Sigmoid colon (tissue), 6 donors: ENCODE measurements at regions not wholly inside any gene's neighbourhood (a gene's known extent, or its start where the extent isn't known, plus 50 kb on each side); places are given as distances from the start of the nearest gene placed in this dataset.
"Not testable (repeated sequence)": the region's sequence is repeated elsewhere in the genome, so short reads cannot be mapped to it uniquely, and the experiment has no call there.

Experiments
- DNase-seq: peaks from one replicate; pipeline ENCODE4 v3.0.0-alpha.2; 2019
- H3K27ac ChIP-seq, 4 donors: fragments of 200-600 bp; sonication (generic); one replicate each; pipeline ENCODE4 v1.5.1; 2016 to 2019; ENCODE audit warnings: mild to moderate bottlenecking in 1 of 4
- H3K27me3 ChIP-seq, 3 donors: fragments of 200-600 bp; sonication (generic); one replicate each; pipeline ENCODE4 v1.5.1; 2019; ENCODE audit warnings: mild to moderate bottlenecking in 1 of 3
- H3K36me3 ChIP-seq, 4 donors: fragments of 200-600 bp; sonication (generic); one replicate each; pipeline ENCODE4 v1.5.1; 2016 to 2019
- H3K4me1 ChIP-seq, 4 donors: fragments of 200-600 bp; sonication (generic); one replicate each; pipeline ENCODE4 v1.5.1; 2017 to 2019
- H3K4me3 ChIP-seq, 4 donors: fragments of 200-600 bp; sonication (generic); one replicate each; pipeline ENCODE4 v1.5.1; 2017 to 2019; ENCODE audit warnings: mild to moderate bottlenecking in 2 of 4, moderate library complexity in 1 of 4
- H3K9me3 ChIP-seq, 4 donors: fragments of 200-600 bp in 3 of 4; sonication (generic) in 3 of 4; one replicate each; pipeline versions ENCODE4 v1.5.1 to v1.6.1; 2013 to 2019
- CTCF ChIP-seq, 4 experiments: fragments of 450-650 bp in 3 of 4; fragments of 200-600 bp in 1 of 4; IDR thresholded peaks; one replicate each; pipeline ENCODE4 v1.5.1; 2016 to 2019; ENCODE audit warnings: antibody characterized with exemption in 4 of 4, mild to moderate bottlenecking in 3 of 4, moderate library complexity in 2 of 4
- EP300 ChIP-seq, 4 donors: sonication (generic); formaldehyde crosslinking; IDR thresholded peaks; one replicate each; pipeline ENCODE4 v1.6.1; 2017; ENCODE audit warnings: antibody characterized with exemption in 4 of 4
- POLR2A ChIP-seq, 2 donors: fragments of 450-650 bp; IDR thresholded peaks; one replicate each; pipeline ENCODE4 v1.6.1; 2016; ENCODE audit warnings: antibody characterized with exemption in 2 of 2, mild to moderate bottlenecking in 2 of 2, moderate library complexity in 2 of 2
- POLR2AphosphoS5 ChIP-seq, 4 donors: sonication (generic); formaldehyde crosslinking; IDR thresholded peaks; one replicate each; pipeline ENCODE4 v1.6.1; 2017; ENCODE audit warnings: antibody characterized with exemption in 4 of 4
- WGBS, 2 donors: extraction: QIAGEN DNeasy Blood & Tissue Kit; methylation state at CpG; one replicate each; pipeline ENCODE4 v1.1.7; 2013; 5-methylcytosine and 5-hydroxymethylcytosine counted together
- intact Hi-C: fragments of 100-400 bp; cut with DNase I; formaldehyde crosslinking; loops from one replicate; pipeline ENCODE4 v1.15.1; 2023
- donor health status: healthy with polysubstance abuse.
- donor health status: healthy.

DNA sequence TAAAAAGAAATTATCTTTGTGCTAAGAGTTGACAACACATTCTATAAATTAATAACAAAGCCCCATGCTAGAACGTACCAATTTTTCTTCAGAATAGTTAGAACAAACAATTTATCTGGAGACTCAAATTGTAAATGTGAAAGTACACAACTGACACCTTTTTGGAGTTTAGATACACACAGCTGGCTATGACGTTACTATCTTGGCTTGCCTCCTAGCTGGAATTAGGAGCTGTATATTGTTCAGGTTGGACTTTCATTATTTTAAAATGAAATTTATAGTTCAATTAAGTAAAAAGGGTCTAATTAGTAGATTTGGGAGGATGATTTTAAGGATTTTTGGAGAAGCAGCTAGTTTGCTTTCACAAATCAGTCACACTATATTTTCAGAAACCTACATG, 393.9 kb upstream of the RIOK2 start:
- Histone ChIP-seq H3K9me3 (no peaks in the 10 kb centered on the region), H3K36me3 (no peaks in the 10 kb centered on the region), H3K4me1 (no peaks in the 10 kb centered on the region), H3K27me3 (no peaks in the 10 kb centered on the region), H3K27ac (no peak overlapping the region), H3K4me3 (no peak overlapping the region)
- WGBS, 2 donors: 14 to 42% methylated on average over 2 of the region's 2 CpGs
- DNase-seq: no peak
- TF ChIP-seq EP300 (IDR thresholded peaks at IDR 0.05) (no peak), POLR2AphosphoS5 (IDR thresholded peaks at IDR 0.05) (no peak), POLR2A (IDR thresholded peaks at IDR 0.05) (no peak), CTCF (IDR thresholded peaks at IDR 0.05) (no peak)
- intact Hi-C loops: no loop called here

DNA sequence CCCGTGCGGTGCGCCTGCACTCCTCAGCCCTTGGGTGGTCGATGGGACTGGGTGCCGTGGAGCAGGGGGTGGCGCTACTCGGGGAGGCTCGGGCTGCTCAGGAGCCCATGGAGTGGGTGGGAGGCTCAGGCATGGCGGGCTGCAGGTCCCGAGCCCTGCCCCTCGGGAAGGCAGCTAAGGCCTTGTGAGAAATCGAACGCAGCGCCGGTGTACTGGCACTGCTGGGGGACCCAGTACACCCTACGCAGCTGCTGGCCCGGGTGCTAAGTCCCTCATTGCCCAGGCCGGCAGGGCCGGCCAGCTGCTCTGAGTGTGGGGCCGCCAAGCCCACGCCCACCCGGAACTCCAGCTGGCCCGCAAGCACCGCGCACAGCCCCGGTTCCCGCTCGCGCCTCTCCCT, 396.9 kb upstream of the RIOK2 start:
- H3K4me3 ChIP-seq, H3K9me3 ChIP-seq, H3K27me3 ChIP-seq, H3K27ac ChIP-seq, intact Hi-C loops, H3K36me3 ChIP-seq, H3K4me1 ChIP-seq, DNase-seq: not testable (repeated sequence)
- WGBS, 2 donors: 96 to 97% methylated on average over 28 to 29 of the region's 29 CpGs

DNA sequence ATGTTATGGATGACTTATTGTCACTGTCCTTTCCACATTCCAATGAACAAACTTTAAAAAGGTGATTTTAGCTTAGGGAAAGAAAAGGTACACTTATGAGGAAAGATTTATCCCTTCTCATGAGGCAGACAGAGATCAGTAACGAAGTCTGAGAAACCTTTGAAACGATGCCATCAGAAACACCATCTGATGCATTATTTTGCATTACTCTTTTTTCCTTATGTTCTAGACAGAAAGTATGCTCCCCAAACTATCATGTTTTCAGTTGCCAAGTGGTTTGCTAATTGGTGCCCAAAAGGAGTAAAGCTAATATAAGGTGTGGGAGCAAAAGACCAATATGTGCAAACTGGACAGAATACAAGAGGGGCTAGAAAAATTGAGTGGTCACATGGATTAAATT, 397.7 kb upstream of the RIOK2 start:
- WGBS, 2 donors: 92 to 96% methylated on average over 2 of the region's 2 CpGs
- no peaks in the 10 kb centered on the region for H3K4me1 ChIP-seq
- H3K27me3 ChIP-seq: no peaks in the 10 kb centered on the region
- H3K4me3 ChIP-seq: no peak overlapping the region
- H3K9me3 ChIP-seq: no peaks in the 10 kb centered on the region
- no peak overlapping the region for H3K27ac ChIP-seq
- TF ChIP-seq POLR2A (IDR thresholded peaks at IDR 0.05) (no peak), CTCF (IDR thresholded peaks at IDR 0.05) (no peak)
- intact Hi-C loops: no loop called here
- H3K36me3 ChIP-seq: no peaks in the 10 kb centered on the region
- no peak for DNase-seq

GRCh38 chr5:97591781-97592180, 408.7 kb upstream of the RIOK2 start:
- WGBS, 2 donors: 54 to 89% methylated on average over 1 of the region's 1 CpG
- TF ChIP-seq EP300 (IDR thresholded peaks at IDR 0.05): no peak
- no peak for TF ChIP-seq CTCF (IDR thresholded peaks at IDR 0.05)
- no peak for TF ChIP-seq POLR2AphosphoS5 (IDR thresholded peaks at IDR 0.05)
- TF ChIP-seq POLR2A (IDR thresholded peaks at IDR 0.05): no peak
- no peak for DNase-seq
- Histone ChIP-seq H3K4me1 (no peaks in the 10 kb centered on the region), H3K36me3 (no peaks in the 10 kb centered on the region), H3K9me3 (peaks cover 0 to 3% (median under 1%) of the 10 kb centered on the region in 4 donors), H3K4me3 (no peak overlapping the region), H3K27ac (no peak overlapping the region), H3K27me3 (no peaks in the 10 kb centered on the region)
- intact Hi-C loops: no loop called here

GRCh38 chr5:97600486-97600885, 417.4 kb upstream of the RIOK2 start:
- TF ChIP-seq EP300 (IDR thresholded peaks at IDR 0.05) (no peak), CTCF (IDR thresholded peaks at IDR 0.05) (no peak), POLR2AphosphoS5 (IDR thresholded peaks at IDR 0.05) (no peak), POLR2A (IDR thresholded peaks at IDR 0.05) (no peak)
- no peaks in the 10 kb centered on the region for H3K36me3 ChIP-seq

More at GRCh38 chr5:97600486-97600885, 417.4 kb upstream of the RIOK2 start:
- peaks cover 0 to 14% (median 5%) of the 10 kb centered on the region in 4 donors for H3K9me3 ChIP-seq
- no peak for DNase-seq
- no peaks in the 10 kb centered on the region for H3K4me1 ChIP-seq
- no peaks in the 10 kb centered on the region for H3K27me3 ChIP-seq
- no peak overlapping the region for H3K27ac ChIP-seq
- no peak overlapping the region for H3K4me3 ChIP-seq
- intact Hi-C loops: no loop called here
